Mesenchymal stem cell (in vitro differentiated cells and primary cell): ENCODE measurements at regions not wholly inside any gene's neighbourhood (a gene's known extent, or its start where the extent isn't known, plus 50 kb on each side); places are given as distances from the start of the nearest gene placed in this dataset.

Experiments used
- DNase-seq: peaks from one replicate; pipeline ENCODE4 v3.0.0-alpha.2; 2013
- H2AFZ ChIP-seq: one replicate; pipeline ENCODE4 v1.6.1; 2013; ENCODE audit warnings: low read depth, mild to moderate bottlenecking, control low read depth, inconsistent platforms, low read length, moderate library complexity
- H2AK5ac ChIP-seq: 2 replicates; pipeline ENCODE4 v1.6.1; 2013; ENCODE audit warnings: low read length, moderate library complexity, mild to moderate bottlenecking, inconsistent platforms; ENCODE audit not compliant: severe bottlenecking
- H2BK120ac ChIP-seq: one replicate; pipeline ENCODE4 v1.6.1; 2013; ENCODE audit warnings: low read depth, mild to moderate bottlenecking, inconsistent platforms, low read length, moderate library complexity
- H2BK12ac ChIP-seq, 2 experiments: one replicate each; pipeline ENCODE4 v1.6.1; 2013; ENCODE audit warnings: inconsistent platforms in 2 of 2, low read length in 2 of 2, mild to moderate bottlenecking in 2 of 2, moderate library complexity in 2 of 2, control low read depth in 1 of 2
- H2BK15ac ChIP-seq: one replicate; pipeline ENCODE4 v1.6.1; 2013; ENCODE audit warnings: mild to moderate bottlenecking, low read depth, inconsistent platforms; ENCODE audit not compliant: poor library complexity, severe bottlenecking
- H2BK5ac ChIP-seq: 2 replicates; pipeline ENCODE4 v1.6.1; 2013; ENCODE audit warnings: low read depth, mild to moderate bottlenecking, low read length, control low read depth, inconsistent platforms; ENCODE audit not compliant: poor library complexity, severe bottlenecking
- H3K14ac ChIP-seq, 2 experiments: one replicate each; pipeline ENCODE4 v1.6.1; 2013; ENCODE audit warnings: inconsistent platforms in 2 of 2, low read length in 2 of 2, control low read depth in 1 of 2, mild to moderate bottlenecking in 1 of 2, moderate library complexity in 1 of 2
- H3K18ac ChIP-seq, 2 experiments: one replicate each; pipeline ENCODE4 v1.6.1; 2013; ENCODE audit warnings: inconsistent platforms in 2 of 2, low read length in 2 of 2, control low read depth in 1 of 2, low read depth in 1 of 2, mild to moderate bottlenecking in 1 of 2
- H3K23ac ChIP-seq, 2 experiments: one replicate each; pipeline ENCODE4 v1.6.1; 2013; ENCODE audit warnings: inconsistent platforms in 2 of 2, low read length in 2 of 2, mild to moderate bottlenecking in 2 of 2, moderate library complexity in 2 of 2, control low read depth in 1 of 2
- H3K27ac ChIP-seq: 2 replicates; pipeline ENCODE4 v1.5.1; 2013; ENCODE audit warnings: mild to moderate bottlenecking, moderate library complexity, low read length, control low read depth, inconsistent platforms; ENCODE audit not compliant: poor library complexity, severe bottlenecking
- H3K27me3 ChIP-seq, 2 experiments: 2 replicates each; pipeline versions ENCODE4 v1.6.1 to v1.7.0; 2013; ENCODE audit warnings: low read length in 2 of 2, mild to moderate bottlenecking in 2 of 2, moderate library complexity in 2 of 2, control low read depth in 1 of 2, inconsistent platforms in 1 of 2; ENCODE audit not compliant: control insufficient read depth in 1 of 2, insufficient read depth in 1 of 2
- H3K36me3 ChIP-seq, 2 experiments: 2 replicates each; pipeline versions ENCODE4 v1.6.1 to v1.7.0; 2013; ENCODE audit warnings: low read length in 2 of 2, control low read depth in 1 of 2, inconsistent platforms in 1 of 2, low read depth in 1 of 2, mild to moderate bottlenecking in 1 of 2; ENCODE audit not compliant: insufficient read depth in 2 of 2, control insufficient read depth in 1 of 2
- H3K4ac ChIP-seq, 2 experiments: one replicate each; pipeline ENCODE4 v1.6.1; 2013; ENCODE audit warnings: inconsistent platforms in 2 of 2, low read length in 2 of 2, mild to moderate bottlenecking in 2 of 2, moderate library complexity in 2 of 2, control low read depth in 1 of 2, low read depth in 1 of 2
- H3K4me1 ChIP-seq: 2 replicates; pipeline ENCODE4 v1.6.1; 2013; ENCODE audit warnings: low read depth, low read length, control low read depth; ENCODE audit not compliant: control insufficient read depth, insufficient read depth
- H3K4me2 ChIP-seq: 2 replicates; pipeline ENCODE4 v1.6.1; 2013; ENCODE audit warnings: low read length, mild to moderate bottlenecking, inconsistent platforms; ENCODE audit not compliant: poor library complexity, severe bottlenecking
- H3K4me3 ChIP-seq, 2 experiments: 2 replicates each; pipeline versions ENCODE4 v1.5.1 to v1.7.0; 2013; ENCODE audit warnings: low read length in 2 of 2, mild to moderate bottlenecking in 2 of 2, control low read depth in 1 of 2, low read depth in 1 of 2; ENCODE audit not compliant: insufficient read depth in 1 of 2
- H3K79me1 ChIP-seq: replicated peaks from 2 replicates; pipeline ENCODE4 v1.6.1; 2013; ENCODE audit warnings: mild to moderate bottlenecking, control low read depth, low read length, inconsistent platforms; ENCODE audit not compliant: poor library complexity, severe bottlenecking
- H3K9ac ChIP-seq: 2 replicates; pipeline ENCODE4 v1.7.0; 2013; ENCODE audit warnings: mild to moderate bottlenecking, low read length, moderate library complexity
- H3K9me3 ChIP-seq: 2 replicates; pipeline ENCODE4 v1.7.0; 2013; ENCODE audit warnings: mild to moderate bottlenecking, low read length; ENCODE audit not compliant: control insufficient read depth
- H4K8ac ChIP-seq: one replicate; pipeline ENCODE4 v1.6.1; 2013; ENCODE audit warnings: inconsistent platforms, mild to moderate bottlenecking, low read length, moderate library complexity
- H4K91ac ChIP-seq: one replicate; pipeline ENCODE4 v1.6.1; 2013; ENCODE audit warnings: mild to moderate bottlenecking, low read length, inconsistent platforms
- WGBS: methylation state at CpG from one replicate; pipeline ENCODE4 v1.1.7; 2013; ENCODE audit warnings: mixed read lengths; 5-methylcytosine and 5-hydroxymethylcytosine counted together

GRCh38 chr9:19918630-19919029 is 129.8 kb upstream of the SLC24A2 start:
- H3K4ac ChIP-seq, result no peak overlapping the region
- no CpG with 5 or more reads among the region's 1 CpG for WGBS
- no peaks in the 10 kb centered on the region for H3K9me3 ChIP-seq

GRCh38 chr9:19914044-19914443 is 125.2 kb upstream of the SLC24A2 start:
- no peak overlapping the region for H3K27ac ChIP-seq
- no peak overlapping the region for H2AK5ac ChIP-seq
- H3K4me3 ChIP-seq, result no peak overlapping the region
- 92% methylated on average over 3 of the region's 3 CpGs for WGBS
- no peak overlapping the region for H2BK15ac ChIP-seq
- no peak overlapping the region for H3K4me2 ChIP-seq
- no peak overlapping the region for H3K23ac ChIP-seq
- no peaks in the 10 kb centered on the region for H3K4me1 ChIP-seq
- no peaks in the 10 kb centered on the region for H3K9me3 ChIP-seq
- no peak overlapping the region for H2BK5ac ChIP-seq
- H3K14ac ChIP-seq, result no peak overlapping the region
- no peak overlapping the region for H2BK120ac ChIP-seq
- no peak overlapping the region for H4K8ac ChIP-seq
- no peak overlapping the region for H3K9ac ChIP-seq
- no peaks in the 10 kb centered on the region for H3K36me3 ChIP-seq
- peaks cover 0 to 7% of the 10 kb centered on the region in 2 experiments for H3K27me3 ChIP-seq
- no peak overlapping the region for H3K4ac ChIP-seq
- no peak for DNase-seq
- no peak overlapping the region for H3K18ac ChIP-seq
- no peaks in the 10 kb centered on the region for H3K79me1 ChIP-seq
- no peak overlapping the region for H4K91ac ChIP-seq
- H2AFZ ChIP-seq, result no peak overlapping the region
- H2BK12ac ChIP-seq, result no peak overlapping the region

More at GRCh38 chr9:19918630-19919029, 129.8 kb upstream of the SLC24A2 start:
- H2BK120ac ChIP-seq, result no peak overlapping the region
- no peaks in the 10 kb centered on the region for H3K4me1 ChIP-seq
- H3K36me3 ChIP-seq, result no peaks in the 10 kb centered on the region
- no peak overlapping the region for H3K4me3 ChIP-seq
- H3K4me2 ChIP-seq, result no peak overlapping the region
- H3K9ac ChIP-seq, result no peak overlapping the region
- no peak overlapping the region for H3K23ac ChIP-seq
- H2BK5ac ChIP-seq, result no peak overlapping the region
- no peak overlapping the region for H3K18ac ChIP-seq
- H3K79me1 ChIP-seq, result no peaks in the 10 kb centered on the region
- H2AK5ac ChIP-seq, result no peak overlapping the region
- H3K14ac ChIP-seq, result no peak overlapping the region
- DNase-seq, result no peak
- H4K91ac ChIP-seq, result no peak overlapping the region
- no peak overlapping the region for H2BK15ac ChIP-seq
- H4K8ac ChIP-seq, result no peak overlapping the region
- H3K27me3 ChIP-seq, result peaks cover 0 to 5% of the 10 kb centered on the region in 2 experiments
- no peak overlapping the region for H3K27ac ChIP-seq
- no peak overlapping the region for H2AFZ ChIP-seq
- no peak overlapping the region for H2BK12ac ChIP-seq

- Histone ChIP-seq H2BK15ac (no peak overlapping the region), H3K79me1 (no peaks in the 10 kb centered on the region), H3K9ac (no peak overlapping the region), H3K4me2 (no peak overlapping the region), H3K4me3 (no peak overlapping the region), H2BK5ac (no peak overlapping the region), H4K91ac (no peak overlapping the region), H3K4ac (no peak overlapping the region), H3K36me3 (no peaks in the 10 kb centered on the region), H3K18ac (no peak overlapping the region), H3K23ac (no peak overlapping the region), H3K4me1 (no peaks in the 10 kb centered on the region), H2BK12ac (no peak overlapping the region), H4K8ac (no peak overlapping the region), H3K14ac (no peak overlapping the region), H2AK5ac (no peak overlapping the region), H3K27ac (no peak overlapping the region), H2AFZ (no peak overlapping the region), H3K27me3 (peaks cover 0 to 7% of the 10 kb centered on the region in 2 experiments), H2BK120ac (no peak overlapping the region), H3K9me3 (no peaks in the 10 kb centered on the region)
- no peak for DNase-seq
- WGBS, result 50% methylated on average over 1 of the region's 1 CpG
These were observed 124.3 kb upstream of the SLC24A2 start for GRCh38 chr9:19913151-19913550.

GRCh38 chr9:19903076-19903475 is 114.2 kb upstream of the SLC24A2 start:
- no peak overlapping the region for H3K14ac ChIP-seq
- no peak overlapping the region for H2BK120ac ChIP-seq
- no peak overlapping the region for H2BK12ac ChIP-seq
- H4K8ac ChIP-seq, result no peak overlapping the region
- H2BK5ac ChIP-seq, result no peak overlapping the region
- H3K79me1 ChIP-seq, result no peaks in the 10 kb centered on the region
- no peak overlapping the region for H3K4me3 ChIP-seq
- no peaks in the 10 kb centered on the region for H3K9me3 ChIP-seq
- H3K23ac ChIP-seq, result no peak overlapping the region
- H3K27me3 ChIP-seq, result peaks cover 0 to 2% of the 10 kb centered on the region in 2 experiments
- H3K18ac ChIP-seq, result no peak overlapping the region
- DNase-seq, result no peak
- no peaks in the 10 kb centered on the region for H3K36me3 ChIP-seq
- H2BK15ac ChIP-seq, result no peak overlapping the region
- 67% methylated on average over 2 of the region's 5 CpGs for WGBS
- H2AFZ ChIP-seq, result no peak overlapping the region
- no peak overlapping the region for H3K4me2 ChIP-seq
- H2AK5ac ChIP-seq, result no peak overlapping the region
- H3K4ac ChIP-seq, result no peak overlapping the region
- H4K91ac ChIP-seq, result no peak overlapping the region
- H3K27ac ChIP-seq, result no peak overlapping the region
- no peaks in the 10 kb centered on the region for H3K4me1 ChIP-seq
- no peak overlapping the region for H3K9ac ChIP-seq
